Duodenal mucosa (tissue), 2 donors: ENCODE measurements at regions not wholly inside any gene's neighbourhood (a gene's known extent, or its start where the extent isn't known, plus 50 kb on each side); places are given as distances from the start of the nearest gene placed in this dataset.

Experiments used
- H3K27ac ChIP-seq: one replicate; pipeline ENCODE4 v1.7.0; 2013; ENCODE audit warnings: low read depth, low read length
- H3K27me3 ChIP-seq, 2 donors: one replicate each; pipeline ENCODE4 v1.7.0; 2013; ENCODE audit warnings: low read length in 2 of 2, control low read depth in 1 of 2; ENCODE audit not compliant: insufficient read depth in 2 of 2, control insufficient read depth in 1 of 2
- H3K36me3 ChIP-seq, 2 donors: one replicate each; pipeline ENCODE4 v1.7.0; 2013; ENCODE audit warnings: low read length in 2 of 2, control low read depth in 1 of 2; ENCODE audit not compliant: insufficient read depth in 2 of 2, control insufficient read depth in 1 of 2
- H3K4me1 ChIP-seq, 2 donors: one replicate each; pipeline ENCODE4 v1.7.0; 2013; ENCODE audit warnings: low read length in 2 of 2, control low read depth in 1 of 2; ENCODE audit not compliant: insufficient read depth in 2 of 2, control insufficient read depth in 1 of 2
- H3K4me3 ChIP-seq, 2 donors: one replicate each; pipeline ENCODE4 v1.7.0; 2013; ENCODE audit warnings: low read length in 2 of 2, low read depth in 1 of 2
- H3K9ac ChIP-seq, 2 donors: one replicate each; pipeline ENCODE4 v1.7.0; 2013; ENCODE audit warnings: low read length in 2 of 2, low read depth in 1 of 2
- H3K9me3 ChIP-seq, 2 donors: one replicate each; pipeline ENCODE4 v1.7.0; 2013; ENCODE audit warnings: low read length in 2 of 2, control low read depth in 1 of 2; ENCODE audit not compliant: control insufficient read depth in 1 of 2

GRCh38 chr1:87940421-87940820, 611.7 kb downstream of the LMO4 start:
- no peak overlapping the region for H3K9ac ChIP-seq
- H3K9me3 ChIP-seq = no peaks in the 10 kb centered on the region
- H3K27me3 ChIP-seq = no peaks in the 10 kb centered on the region
- no peak overlapping the region for H3K27ac ChIP-seq
- H3K4me1 ChIP-seq = no peaks in the 10 kb centered on the region
- no peak overlapping the region for H3K4me3 ChIP-seq
- no peaks in the 10 kb centered on the region for H3K36me3 ChIP-seq

DNA sequence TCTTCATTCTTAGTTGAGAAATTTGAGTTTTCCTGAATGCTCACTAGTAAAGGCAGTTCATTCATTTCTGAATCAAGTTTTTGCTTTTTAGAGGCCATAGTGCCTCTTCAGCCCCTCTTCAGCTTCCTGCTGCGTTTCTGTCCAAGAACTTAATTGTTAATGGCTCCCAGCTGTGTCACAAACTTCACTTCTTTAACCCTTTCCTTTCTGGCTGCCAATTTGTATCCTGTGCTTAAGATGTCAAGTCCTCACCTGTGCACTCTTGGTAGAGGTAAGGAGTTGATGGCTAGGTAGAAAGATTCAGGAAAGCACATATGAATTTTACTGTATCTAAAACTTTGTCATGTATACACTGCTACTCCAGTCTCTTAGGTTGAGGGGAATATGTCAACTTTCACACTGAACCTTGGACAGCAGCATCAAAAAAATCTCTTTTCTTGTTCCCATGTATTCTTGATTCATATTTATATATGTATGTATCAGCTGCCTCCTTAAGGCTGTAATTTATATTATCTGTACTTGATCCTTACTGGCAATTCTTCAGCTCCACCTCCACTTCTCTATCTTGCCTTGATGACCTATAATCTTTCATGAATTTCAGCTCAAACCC, 612.8 kb downstream of the LMO4 start:
- no peaks in the 10 kb centered on the region for H3K4me1 ChIP-seq
- H3K36me3 ChIP-seq = no peaks in the 10 kb centered on the region
- no peak overlapping the region for H3K4me3 ChIP-seq
- H3K27me3 ChIP-seq = no peaks in the 10 kb centered on the region
- no peak overlapping the region for H3K9ac ChIP-seq
- H3K27ac ChIP-seq = no peak overlapping the region
- no peaks in the 10 kb centered on the region for H3K9me3 ChIP-seq

- no peak overlapping the region for H3K27ac ChIP-seq
- H3K4me1 ChIP-seq = no peaks in the 10 kb centered on the region
- H3K4me3 ChIP-seq = no peak overlapping the region
Observed at GRCh38 chr1:87942165-87942564, 613.5 kb downstream of the LMO4 start.

DNA sequence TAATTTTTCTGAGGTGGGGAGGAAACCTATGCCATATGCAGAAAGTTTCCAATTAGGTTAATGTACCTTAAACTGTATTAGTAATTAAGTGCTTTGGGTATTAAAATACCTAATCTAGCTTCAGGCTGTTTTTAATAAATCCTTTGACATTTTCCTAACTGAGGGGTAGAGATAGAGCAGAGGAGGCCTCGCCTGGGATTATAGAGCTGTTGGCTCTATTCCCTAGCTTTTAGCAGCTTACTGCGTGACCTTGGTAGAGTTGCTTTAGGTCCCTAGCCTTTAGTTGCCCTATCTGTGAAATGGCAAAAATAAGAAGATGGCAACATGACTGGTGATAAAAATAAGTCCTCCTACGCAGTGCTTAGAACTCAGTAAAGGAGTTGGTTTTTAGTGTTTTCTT, 621.0 kb downstream of the LMO4 start:
- Histone ChIP-seq H3K27me3 (no peaks in the 10 kb centered on the region), H3K9ac (no peak overlapping the region), H3K4me3 (no peak overlapping the region), H3K9me3 (no peaks in the 10 kb centered on the region), H3K27ac (no peak overlapping the region), H3K4me1 (no peaks in the 10 kb centered on the region), H3K36me3 (no peaks in the 10 kb centered on the region)

More at GRCh38 chr1:87942165-87942564, 613.5 kb downstream of the LMO4 start:
- Histone ChIP-seq H3K9ac (no peak overlapping the region), H3K36me3 (no peaks in the 10 kb centered on the region), H3K9me3 (no peaks in the 10 kb centered on the region), H3K27me3 (no peaks in the 10 kb centered on the region)

GRCh38 chr1:87950369-87950768, 621.7 kb downstream of the LMO4 start:
- Histone ChIP-seq H3K4me1 (no peaks in the 10 kb centered on the region), H3K9me3 (no peaks in the 10 kb centered on the region), H3K36me3 (no peaks in the 10 kb centered on the region), H3K27me3 (no peaks in the 10 kb centered on the region), H3K9ac (no peak overlapping the region), H3K4me3 (no peak overlapping the region), H3K27ac (no peak overlapping the region)

GRCh38 chr1:87951409-87951808, 622.7 kb downstream of the LMO4 start:
- Histone ChIP-seq H3K4me1 (no peaks in the 10 kb centered on the region), H3K27ac (no peak overlapping the region), H3K27me3 (no peaks in the 10 kb centered on the region), H3K9ac (no peak overlapping the region), H3K36me3 (no peaks in the 10 kb centered on the region), H3K4me3 (no peak overlapping the region), H3K9me3 (no peaks in the 10 kb centered on the region)

DNA sequence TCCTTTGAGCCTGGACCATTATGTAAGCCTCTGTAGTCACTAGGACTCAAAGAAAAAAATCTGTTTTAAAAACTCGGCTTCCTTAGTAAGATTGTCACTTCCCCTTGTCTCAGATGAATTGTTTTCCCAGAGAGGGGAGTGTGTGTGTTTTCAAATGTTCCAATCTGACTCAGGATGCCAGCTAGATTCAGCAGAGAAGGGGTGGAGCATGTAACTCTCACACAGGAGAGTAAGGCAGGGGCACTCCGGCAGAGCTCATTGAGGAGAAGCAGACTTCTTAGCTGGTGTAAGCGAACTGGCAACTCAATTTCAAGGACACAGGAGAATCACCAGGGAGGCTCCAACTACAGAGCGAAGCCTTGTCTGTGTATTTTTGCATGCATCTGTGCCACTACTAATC, 623.2 kb downstream of the LMO4 start:
- Histone ChIP-seq H3K4me1 (no peaks in the 10 kb centered on the region), H3K9ac (no peak overlapping the region), H3K27ac (no peak overlapping the region)

GRCh38 chr1:87953121-87953520, 624.4 kb downstream of the LMO4 start:
- Histone ChIP-seq H3K27me3 (no peaks in the 10 kb centered on the region), H3K36me3 (no peaks in the 10 kb centered on the region), H3K4me1 (no peaks in the 10 kb centered on the region), H3K27ac (no peak overlapping the region), H3K9me3 (no peaks in the 10 kb centered on the region), H3K9ac (no peak overlapping the region), H3K4me3 (no peak overlapping the region)

More for the DNA sequence above, 623.2 kb downstream of the LMO4 start:
- no peaks in the 10 kb centered on the region for H3K9me3 ChIP-seq
- H3K27me3 ChIP-seq = no peaks in the 10 kb centered on the region
- H3K36me3 ChIP-seq = no peaks in the 10 kb centered on the region
- no peak overlapping the region for H3K4me3 ChIP-seq

- Histone ChIP-seq H3K4me1 (no peaks in the 10 kb centered on the region), H3K9me3 (no peaks in the 10 kb centered on the region), H3K27me3 (no peaks in the 10 kb centered on the region), H3K36me3 (no peaks in the 10 kb centered on the region), H3K27ac (no peak overlapping the region), H3K4me3 (no peak overlapping the region), H3K9ac (no peak overlapping the region)
Observed at GRCh38 chr1:87953732-87954344, 625.2 kb downstream of the LMO4 start.

DNA sequence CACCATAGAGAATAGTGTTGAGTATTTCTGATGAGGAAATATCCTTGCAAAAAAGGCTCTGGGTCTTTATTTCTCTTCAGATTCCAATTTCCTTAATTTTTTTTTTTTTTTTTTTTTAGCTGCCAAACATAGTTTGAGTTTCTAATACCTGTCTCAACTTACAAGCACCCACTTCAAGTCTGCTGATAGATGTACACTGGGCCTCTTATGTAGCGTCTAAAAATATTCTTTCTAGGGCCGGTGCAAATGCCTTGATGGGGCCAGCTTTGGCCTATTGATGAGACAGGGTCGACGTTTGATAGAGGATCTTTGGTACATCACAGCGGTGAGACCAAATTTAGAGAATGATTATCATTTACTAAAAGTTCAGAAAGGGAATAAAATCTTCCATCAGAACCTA, 626.4 kb downstream of the LMO4 start:
- Histone ChIP-seq H3K4me1 (no peaks in the 10 kb centered on the region), H3K9me3 (no peaks in the 10 kb centered on the region), H3K27me3 (no peaks in the 10 kb centered on the region), H3K36me3 (no peaks in the 10 kb centered on the region), H3K4me3 (no peak overlapping the region), H3K9ac (no peak overlapping the region), H3K27ac (no peak overlapping the region)
